ENCODE measurements at regions not wholly inside any gene's neighbourhood (a gene's known extent, or its start where the extent isn't known, plus 50 kb on each side); places are given as distances from the start of the nearest gene placed in this dataset.
A peak's percentile ranks its signal among the peaks of the same experiment; 100 is the strongest.
"Not testable (repeated sequence)": the region's sequence is repeated elsewhere in the genome, so short reads cannot be mapped to it uniquely, and the experiment has no call there.

DNA sequence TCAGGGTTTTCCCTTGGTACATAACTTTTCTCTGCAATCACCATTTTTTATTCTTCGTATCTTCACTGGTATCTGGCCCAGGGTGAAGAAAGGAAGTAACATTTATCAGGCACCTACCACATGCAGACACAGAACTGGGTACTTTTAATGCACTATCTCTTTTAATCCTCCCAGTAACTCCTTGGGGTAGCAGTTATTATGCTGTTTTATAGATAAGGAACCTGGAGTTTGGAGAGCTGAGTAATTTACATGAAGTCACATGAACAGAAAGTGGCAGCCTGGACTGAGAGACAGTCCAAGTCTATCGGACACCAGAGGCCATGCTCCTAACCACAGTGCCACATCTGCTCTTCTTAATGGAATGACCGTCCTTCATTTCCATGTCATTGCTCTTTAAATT, 117.1 kb upstream of the PODXL start:
- no peak for DNase-seq (ENCODE audit: low read depth)

DNA sequence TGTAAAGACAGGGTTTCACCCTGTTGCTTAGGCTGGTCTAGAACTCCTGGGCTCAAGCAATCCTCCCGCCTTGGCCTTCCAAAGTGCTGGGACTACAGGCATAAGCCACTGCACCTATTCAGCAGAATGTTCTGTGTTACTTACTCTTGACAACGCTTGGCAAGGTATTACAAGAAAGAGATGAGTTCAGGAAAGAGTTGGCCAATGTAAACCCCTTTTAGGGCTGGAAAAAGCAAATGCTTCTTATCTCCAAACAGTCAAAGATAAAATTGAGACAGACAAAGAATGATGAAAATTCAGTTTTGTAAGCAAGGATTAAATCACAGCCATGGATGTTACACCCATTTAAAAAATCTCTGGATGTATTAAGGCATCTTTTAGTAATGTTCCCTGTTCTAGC, 114.0 kb upstream of the PODXL start:
- no peak for DNase-seq (ENCODE audit: low read depth)

DNA sequence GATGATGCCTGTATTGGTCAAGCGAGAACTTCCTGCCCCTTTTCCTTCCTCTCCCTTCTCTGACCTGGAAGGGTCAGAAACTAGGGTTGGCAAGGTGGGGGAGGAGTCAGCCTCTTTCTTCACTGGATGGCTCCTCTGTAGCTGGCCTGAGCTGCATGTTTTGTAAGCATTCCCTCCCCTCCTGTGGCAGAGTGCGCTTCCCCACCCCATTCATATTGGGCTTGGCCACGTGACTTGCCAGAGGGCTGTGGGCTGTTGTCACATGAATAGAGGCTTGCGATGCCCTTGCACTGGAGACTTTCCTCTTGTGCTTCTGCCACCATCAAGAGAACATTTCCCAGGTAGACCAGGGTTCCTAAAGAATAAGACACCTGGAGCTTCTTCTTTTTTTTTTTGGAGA, 111.3 kb upstream of the PODXL start:
- no peak for DNase-seq (ENCODE audit: low read depth)

DNA sequence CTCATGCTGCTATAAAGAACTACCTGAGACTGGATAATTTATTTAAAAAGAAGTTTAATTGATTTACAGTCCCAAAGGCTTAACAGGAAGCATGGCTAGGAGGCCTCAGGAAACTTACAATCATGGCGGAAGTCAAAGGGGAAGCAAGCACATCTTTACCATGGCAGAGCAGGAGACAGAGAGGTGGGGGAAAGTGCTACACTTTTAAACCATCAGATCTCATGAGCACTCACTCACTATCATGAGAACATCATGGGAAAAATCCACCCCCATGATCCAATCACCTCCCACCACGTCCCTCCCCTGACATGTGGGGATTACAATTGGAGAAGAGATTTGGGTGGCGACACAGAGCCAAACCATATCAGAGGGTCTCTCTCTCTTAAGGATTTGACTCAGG, 108.6 kb upstream of the PODXL start:
- DNase-seq (ENCODE audit: low read depth) = no peak

DNA sequence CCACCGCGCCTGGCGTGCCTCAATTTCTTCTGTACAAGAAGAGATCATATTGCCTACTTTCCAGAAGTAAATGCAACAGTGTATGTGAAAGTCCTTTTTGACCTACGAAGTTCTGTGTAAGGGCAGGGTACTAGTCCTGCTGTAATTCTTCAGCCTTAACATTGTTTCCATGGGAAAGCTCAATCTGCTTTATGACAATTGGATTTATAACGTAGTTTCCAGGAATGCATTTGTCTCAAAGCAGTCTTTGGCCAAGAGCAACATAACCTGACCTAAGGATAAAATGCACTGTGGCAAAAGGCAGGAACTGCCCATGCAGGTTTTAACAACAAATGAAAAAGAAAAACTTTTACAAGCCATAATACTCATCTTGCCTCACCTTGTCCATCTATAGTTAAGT, 108.1 kb upstream of the PODXL start:
- DNase-seq (ENCODE audit: low read depth) = no peak

DNA sequence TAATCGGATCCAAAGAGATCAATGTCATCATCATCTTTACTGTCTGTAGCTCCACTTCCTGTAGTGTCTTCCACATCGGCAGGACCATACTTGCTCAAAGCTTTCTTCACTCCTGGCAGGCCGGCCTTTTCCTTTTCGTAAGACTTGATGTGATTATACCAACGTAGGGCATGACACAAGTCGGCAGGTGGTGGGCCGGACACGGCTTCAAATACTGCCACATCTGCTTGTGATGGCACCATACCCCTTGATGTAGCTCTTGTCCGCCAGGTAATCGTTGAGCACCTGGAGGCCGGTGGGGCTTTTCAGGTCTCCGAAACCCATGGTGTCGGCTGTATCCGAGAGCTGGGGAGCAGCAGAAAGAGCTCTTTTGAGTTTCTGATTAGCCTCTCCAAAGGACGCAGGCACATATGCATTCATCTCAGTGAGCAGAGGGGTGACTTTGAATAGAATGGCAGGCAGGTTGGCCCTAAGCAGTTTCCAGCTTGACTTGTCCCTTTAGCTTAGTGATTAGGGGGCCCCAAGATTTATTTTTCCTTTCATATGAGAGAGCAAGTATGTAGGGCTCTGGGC, 106.0 kb upstream of the PODXL start:
- DNase-seq (ENCODE audit: low read depth) = not testable (repeated sequence)

DNA sequence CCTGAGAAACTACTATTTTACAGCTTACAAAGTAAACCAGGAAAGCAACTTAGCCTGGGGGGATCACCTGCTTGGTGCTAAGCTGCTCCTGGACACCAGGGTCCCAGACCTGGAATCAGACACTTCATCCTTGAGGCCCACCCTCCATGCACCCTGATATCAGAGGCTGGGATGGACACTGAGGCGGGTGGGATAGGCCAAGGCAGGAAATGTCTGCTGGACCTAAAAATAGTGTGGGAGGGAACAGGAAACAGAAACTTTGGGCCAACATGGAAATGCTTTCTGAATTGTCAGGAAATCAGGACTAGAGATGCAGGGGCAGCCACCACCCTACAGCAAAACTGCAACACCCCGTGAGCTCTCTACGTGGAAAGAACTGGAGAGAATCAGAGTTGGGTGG, 101.5 kb upstream of the PODXL start:
- DNase-seq (ENCODE audit: low read depth) = no peak

DNA sequence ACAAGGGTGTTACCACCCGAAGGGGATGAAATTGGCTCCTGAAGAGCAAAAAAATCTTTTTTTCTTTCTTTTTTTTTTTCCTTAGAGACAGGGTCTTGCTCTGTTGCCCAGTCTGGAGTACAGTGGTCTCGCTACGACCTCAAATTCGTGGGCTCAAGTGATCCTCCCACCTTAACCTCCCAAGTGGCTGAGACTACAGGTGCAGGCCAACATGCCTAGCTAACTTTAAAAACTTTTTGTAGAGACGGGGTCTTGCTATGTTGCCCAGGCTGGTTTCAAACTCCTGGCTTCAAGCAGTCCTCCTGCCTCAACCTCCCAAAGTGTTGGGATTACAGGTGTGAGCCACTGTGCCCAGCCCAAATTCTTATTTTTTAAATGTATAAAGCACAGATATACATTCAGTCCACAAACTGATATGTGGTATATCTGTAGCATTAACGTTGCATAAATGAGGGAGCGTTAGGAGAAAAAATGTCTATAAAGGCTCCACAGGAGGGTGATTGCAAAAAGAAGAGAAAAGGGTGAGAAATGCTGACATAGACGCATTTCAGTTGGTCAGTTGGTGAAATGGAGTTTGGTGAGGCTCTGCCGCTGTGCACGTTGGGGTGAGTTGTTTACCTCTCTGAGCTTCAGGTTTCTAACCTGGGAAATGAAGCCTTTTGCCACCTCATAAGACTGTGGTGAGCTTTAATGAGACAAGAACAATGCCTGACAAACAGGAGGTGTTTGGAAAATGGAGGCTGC, 100.7 kb upstream of the PODXL start:
- no peak for DNase-seq (ENCODE audit: low read depth)

DNA sequence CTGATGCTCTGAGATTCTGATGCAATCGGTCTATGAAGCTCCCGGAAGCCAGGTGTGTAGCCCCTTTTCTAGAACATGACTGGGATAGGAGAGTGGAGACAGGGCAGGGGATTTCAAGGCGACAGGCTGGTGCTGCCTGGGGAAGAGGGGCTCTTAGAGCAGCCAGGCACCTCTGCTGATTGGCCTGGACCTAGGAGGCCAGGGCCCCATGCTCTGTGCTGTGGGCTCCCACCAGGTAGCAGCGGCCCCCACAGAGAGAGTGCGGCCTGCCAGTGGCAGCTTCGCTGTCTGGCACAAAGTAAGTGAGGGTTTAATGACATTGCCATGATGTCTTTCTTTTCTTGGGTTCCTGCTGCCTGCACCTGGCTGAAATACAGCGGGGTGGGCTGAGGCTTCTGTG, 99.4 kb upstream of the PODXL start:
- no peak for DNase-seq (ENCODE audit: low read depth)

DNA sequence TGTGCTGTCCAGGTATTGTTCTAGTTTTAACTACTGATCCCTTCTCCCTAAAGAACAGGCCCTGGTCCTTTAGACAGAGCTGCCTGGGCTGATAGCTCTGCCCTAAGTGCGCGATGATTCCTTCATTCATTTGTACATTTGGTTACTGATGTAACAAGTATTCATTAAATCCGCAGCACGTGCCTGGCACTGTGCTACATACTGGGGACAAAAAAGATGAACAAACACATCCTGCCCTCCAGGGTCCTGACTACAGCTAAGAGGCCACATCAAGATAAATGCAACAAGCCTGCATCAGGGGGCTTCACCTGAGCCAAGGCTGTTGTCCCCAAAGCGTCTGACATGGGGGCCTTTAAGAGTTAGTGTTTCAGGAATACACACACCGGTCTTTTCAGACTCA, 99.0 kb upstream of the PODXL start:
- DNase-seq (ENCODE audit: low read depth) = no peak

DNA sequence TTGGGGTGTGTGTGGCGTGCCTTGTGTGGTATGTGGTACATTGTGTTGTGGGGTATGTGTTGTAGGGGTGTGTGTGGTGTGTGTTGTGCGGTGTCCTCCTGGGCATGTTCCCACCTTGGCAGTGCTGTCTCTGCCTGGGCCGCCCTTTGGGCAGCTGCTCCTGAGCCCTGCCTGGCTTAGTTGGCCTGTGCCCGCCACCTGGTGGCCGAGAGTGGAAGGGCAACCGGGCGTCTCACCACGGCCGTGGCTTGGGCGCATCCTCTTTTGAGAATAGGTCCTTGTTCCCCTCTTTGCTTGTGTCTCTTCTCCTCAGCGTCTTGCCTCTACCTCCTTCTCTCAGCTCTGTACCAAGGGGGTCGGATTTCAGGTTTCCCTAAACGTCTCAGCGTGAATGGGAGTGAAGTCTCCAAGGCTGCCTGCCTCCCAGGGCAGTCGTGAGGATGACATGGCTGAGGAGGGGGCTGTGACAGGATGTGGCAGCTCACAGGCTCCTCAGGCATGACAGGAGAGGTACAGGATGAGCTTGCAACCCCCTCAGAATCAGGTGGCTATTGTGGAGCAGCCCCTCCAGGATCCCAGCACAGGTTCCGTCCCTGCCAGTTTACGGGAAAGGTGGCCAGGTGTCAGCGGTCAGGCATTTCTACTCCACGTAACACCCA, 98.4 kb upstream of the PODXL start:
- peak; percentile 45 for DNase-seq (ENCODE audit: low read depth)

DNA sequence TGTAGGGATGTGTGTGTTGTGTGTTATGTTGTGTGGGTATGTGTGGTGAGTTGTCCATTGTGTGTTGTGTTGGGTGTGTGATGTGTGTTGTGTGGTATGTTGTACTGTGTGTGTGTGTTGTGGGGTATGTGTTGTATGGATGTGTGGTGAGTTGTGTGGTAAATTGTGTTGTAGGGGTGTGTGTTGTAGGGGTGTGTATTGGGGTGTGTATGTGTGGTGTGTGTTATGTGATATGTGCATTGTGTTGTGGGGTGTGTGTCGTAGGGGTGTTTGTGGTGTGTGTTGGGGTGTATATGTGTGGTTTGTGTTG, 97.8 kb upstream of the PODXL start:
- no peak for DNase-seq (ENCODE audit: low read depth)

DNA sequence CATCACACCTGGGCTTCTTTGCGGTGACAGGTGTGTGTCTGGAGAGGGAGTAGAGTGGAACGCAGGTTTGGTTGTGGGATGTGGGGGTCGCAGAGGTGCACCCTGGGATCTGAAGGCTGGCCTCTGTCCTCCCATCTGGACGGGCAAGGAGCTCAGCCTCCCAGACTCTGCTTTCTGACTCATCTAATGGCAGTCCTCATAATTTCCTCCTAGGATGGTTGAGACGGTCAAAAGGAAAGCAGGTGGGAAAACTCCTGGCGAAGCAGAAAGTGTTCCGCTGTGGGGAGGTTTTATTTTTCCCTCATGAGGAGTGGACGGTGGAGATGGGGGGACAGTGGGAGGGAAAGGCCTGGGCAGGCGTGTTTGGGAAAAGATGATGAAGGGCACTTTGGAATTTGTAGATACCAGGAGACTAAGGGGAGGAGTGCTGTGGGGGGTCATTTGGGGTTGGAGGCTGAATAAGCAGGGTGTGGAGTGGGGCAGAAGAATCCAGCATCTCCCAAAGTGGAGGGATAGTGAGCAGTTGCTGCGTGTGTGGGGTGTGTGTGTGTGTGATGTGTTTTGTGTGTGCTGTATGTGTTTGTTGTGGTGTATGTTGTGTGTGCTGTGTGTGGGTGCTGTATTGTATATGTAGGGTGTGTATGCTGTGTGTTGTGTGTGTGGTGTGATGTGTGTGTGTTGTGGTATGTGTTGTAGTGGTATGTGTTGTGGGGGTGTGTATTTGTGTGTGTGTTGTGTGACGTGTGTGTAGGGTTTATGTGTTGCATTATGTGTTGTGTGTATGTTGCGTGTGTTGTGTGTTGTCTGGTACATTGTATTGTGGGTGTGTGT, 97.2 kb upstream of the PODXL start:
- DNase-seq (ENCODE audit: low read depth) = peak; percentile 23

DNA sequence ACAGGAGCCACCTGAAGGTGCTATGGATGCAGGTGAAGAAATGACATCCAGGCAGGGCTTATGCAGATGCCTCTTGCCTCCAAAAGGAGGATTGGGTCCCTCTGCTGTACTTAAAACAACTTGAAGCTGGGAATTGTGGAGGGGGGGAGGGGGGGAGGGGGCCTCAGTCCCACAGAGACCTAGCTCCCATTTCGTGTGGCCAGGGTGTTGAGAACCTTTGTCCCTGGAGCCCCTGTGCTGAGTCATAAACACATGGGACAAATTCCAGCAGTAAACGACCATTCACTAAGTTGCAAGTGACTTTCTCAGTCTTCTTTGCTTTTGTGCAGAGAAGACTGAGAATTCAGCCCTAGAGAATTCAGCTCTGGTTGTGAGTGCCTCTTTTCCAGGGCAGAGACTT, 96.5 kb upstream of the PODXL start:
- DNase-seq (ENCODE audit: low read depth) = no peak

DNA sequence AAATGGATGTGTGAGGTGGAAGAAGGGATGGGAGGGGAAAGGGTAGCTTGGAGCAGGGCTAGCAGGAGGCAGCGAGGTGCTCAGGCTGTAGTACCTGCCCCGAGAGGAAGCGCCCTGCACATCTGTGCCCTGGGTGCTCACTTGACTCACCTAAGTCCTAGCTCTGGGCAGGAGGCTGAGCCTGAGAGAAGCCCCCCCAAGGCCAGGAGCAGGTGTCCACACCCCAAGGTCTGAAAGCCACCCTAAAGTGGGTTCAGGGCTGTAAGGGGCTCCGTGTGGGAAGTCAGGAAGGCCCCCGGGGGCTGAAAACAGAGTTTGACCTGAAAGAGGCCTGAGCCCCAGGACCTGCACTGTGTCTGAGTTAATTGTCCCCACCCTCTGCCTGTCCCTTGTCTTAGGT, 95.8 kb upstream of the PODXL start:
- DNase-seq (ENCODE audit: low read depth) = no peak

DNA sequence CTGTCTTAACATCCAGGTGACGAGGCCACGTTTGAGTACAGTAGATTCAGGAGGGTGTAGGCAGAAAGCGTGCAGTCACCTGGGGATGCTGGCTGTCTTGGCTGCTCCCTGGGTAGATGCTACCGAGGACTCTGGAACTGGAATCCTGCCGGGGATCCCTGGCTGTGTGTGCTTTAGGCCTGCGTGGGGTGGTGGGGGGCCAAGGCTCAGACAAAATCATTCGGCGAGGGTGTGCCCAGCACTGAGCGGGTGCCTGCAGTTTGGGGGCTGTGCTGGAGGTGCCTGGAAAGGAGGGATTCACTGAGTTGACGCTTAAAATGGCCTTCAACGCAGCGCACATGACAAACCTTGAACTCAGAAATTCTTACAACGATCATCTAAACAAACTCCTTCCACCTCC, 93.5 kb upstream of the PODXL start:
- DNase-seq (ENCODE audit: low read depth) = no peak

DNA sequence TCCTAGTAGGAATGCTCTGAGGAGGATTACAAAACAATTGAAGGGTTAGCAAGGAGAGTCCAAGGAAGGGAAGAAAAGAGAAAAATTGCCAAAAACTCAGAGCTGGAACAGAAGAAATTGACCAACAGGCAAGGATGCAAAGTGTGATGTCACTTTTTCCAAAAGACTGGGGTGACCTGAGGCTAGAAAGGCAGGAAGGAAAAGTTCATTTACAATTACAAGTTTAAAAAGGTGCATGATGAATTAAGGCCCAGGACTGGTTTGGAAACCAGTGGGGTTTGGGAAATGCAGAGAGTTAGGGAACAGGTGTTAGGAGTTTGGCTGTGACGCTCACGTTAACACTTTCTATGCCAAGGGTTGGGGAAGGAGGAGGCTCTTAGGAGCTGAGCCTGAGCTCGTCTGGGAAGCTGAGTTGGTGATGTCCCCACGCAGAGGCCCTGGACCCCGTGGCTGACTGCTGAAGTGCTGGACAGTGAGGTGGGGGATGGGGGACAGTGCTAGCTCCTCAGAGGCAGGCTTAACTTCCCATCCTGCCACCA, 92.6 kb upstream of the PODXL start:
- DNase-seq (ENCODE audit: low read depth) = no peak

DNA sequence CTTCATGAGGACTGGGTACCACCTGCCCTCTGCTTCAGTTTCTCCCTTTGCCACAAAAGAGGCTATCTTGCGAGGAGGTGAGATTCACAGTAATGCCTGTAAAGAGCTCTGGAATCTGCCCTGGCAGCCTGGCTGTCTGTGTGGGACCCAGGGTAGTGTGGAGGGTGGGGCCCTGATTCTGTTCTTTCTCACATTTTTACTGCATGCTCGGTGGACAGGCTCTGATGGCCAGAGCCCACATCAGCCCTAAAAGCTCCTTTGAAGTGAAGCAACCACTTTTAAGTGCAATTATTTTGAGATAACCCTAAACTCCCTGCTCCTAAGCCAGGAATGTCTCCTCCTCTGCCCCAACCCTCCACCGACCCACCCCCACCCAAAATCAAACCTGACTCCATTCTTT, 92.1 kb upstream of the PODXL start:
- DNase-seq (ENCODE audit: low read depth) = no peak

DNA sequence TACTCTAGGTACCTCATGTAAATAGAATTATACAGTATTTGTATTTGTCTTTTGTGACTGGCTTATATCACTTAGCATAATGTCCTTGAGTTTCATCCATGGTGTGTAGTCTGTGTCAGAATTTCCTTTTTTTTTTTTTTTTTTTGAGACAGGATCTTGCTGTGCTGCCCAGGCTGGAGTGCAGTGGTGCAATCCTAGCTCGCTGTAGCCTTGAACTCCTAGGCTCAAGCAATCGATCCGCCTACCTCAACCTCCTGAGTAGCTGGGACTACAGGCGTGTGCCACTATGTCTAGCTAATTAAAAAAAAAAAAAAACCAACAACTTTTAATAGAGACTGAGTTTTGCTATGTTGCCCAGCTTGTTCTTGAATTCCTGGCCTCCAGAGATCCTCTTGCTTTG, 89.8 kb upstream of the PODXL start:
- no peak for DNase-seq (ENCODE audit: low read depth)

DNA sequence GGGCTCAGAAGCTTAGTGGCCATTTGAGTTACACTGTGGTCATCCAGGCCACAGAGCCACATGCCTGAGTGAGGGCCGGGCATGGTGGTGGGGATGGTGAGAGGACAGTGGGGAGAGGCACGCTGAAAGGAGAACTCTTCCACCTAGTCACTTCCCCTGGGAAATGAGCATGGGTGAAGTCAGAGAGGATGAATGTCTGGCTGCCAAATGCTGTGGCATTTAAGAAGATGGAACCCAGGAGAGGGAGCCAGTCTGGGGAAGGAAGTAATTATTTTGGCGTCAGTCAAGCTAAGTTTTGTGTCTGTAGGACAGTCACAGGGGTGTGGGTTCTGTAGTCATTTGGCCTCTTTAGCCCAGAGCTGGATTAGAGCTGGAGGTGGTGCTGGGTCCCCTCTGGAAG, 86.0 kb upstream of the PODXL start:
- DNase-seq (ENCODE audit: low read depth) = peak; percentile 33

DNA sequence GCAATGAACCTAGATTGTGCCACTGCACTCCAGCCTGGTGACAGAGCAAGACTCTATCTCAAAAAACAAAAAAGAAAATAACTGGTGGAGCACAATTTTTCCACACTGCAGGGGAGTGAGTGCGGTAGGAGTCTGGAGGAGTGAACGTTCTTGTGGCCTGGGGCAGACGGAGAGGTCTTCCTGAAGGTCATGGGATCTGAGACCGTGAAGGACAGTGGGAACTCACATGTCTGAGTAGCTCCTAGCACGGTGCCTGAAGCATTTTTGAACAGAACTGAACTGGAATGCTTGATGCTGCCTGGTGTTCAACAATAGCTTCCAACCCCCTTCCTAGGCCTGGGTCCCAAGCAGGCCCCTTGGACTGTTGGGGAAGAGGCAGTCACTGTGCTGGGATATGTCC, 84.3 kb upstream of the PODXL start:
- DNase-seq (ENCODE audit: low read depth) = no peak

DNA sequence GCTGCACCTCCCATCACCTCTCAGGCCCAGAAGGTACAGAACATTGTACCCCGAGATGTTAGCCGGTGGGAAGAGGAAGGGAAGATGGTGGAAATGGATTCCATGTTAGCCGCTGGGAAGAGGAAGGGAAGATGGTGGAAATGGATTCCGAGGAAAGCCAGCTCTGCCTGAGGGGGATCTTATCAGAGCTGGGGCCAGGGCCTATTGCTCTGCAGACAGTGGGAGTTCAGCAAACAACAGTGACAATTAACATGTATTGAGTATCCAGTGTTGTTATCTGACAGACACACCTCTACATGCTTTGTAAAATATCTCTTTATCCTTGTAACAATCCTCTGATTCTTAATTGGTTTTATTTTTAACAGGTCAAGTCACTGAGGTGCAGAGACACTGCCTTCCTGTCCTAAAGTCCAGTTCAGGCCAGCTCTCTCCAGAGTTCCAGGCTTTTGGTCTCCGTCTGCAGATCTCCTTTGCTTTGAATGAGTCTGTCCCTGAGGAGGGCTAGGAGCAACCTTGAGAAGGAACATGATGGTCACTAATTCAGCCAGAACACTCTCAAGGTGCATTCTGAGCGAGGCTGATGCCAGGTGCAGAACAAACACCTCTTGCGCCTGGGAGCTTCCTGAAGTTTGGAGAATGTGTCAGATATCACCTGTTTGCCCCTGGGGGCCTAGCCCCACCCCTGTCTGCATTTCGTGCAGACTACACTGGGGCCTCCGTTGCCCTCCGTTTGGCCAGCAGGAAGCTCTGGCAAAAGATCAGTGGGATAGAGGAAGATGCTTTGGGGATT, 82.4 kb upstream of the PODXL start:
- DNase-seq (ENCODE audit: low read depth) = no peak
